ENCODE measurements at regions not wholly inside any gene's neighbourhood (a gene's known extent, or its start where the extent isn't known, plus 50 kb on each side); places are given as distances from the start of the nearest gene placed in this dataset.

DNA sequence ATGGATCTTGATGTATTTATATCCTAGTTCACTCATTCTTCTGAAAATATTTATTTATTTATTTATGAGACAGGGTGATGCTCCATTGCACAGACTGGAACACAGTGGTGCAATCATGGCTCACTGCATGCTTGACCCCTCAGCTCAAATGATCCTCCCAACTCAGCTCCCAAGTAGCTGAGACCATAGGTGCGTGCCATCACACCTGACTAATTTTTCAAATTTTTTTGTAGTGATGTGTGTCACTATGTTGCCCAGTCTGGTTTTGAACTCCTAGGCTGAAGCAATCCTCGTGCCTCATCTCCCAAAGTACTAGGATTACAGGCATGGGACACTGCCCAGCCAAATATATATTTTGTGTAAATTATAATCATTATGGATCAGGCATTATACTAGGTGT lies 595.6 kb upstream of the ATP2B1 start:
- no peak for DNase-seq (ENCODE audit: low read depth)
- TF ChIP-seq, protein P1, sequence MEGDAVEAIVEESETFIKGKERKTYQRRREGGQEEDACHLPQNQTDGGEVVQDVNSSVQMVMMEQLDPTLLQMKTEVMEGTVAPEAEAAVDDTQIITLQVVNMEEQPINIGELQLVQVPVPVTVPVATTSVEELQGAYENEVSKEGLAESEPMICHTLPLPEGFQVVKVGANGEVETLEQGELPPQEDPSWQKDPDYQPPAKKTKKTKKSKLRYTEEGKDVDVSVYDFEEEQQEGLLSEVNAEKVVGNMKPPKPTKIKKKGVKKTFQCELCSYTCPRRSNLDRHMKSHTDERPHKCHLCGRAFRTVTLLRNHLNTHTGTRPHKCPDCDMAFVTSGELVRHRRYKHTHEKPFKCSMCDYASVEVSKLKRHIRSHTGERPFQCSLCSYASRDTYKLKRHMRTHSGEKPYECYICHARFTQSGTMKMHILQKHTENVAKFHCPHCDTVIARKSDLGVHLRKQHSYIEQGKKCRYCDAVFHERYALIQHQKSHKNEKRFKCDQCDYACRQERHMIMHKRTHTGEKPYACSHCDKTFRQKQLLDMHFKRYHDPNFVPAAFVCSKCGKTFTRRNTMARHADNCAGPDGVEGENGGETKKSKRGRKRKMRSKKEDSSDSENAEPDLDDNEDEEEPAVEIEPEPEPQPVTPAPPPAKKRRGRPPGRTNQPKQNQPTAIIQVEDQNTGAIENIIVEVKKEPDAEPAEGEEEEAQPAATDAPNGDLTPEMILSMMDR (IDR thresholded peaks at IDR 0.05; ENCODE audit: insufficient read depth, low read length) = no peak
- no peak overlapping the region for H3K4me3 ChIP-seq (ENCODE audit: low read depth, low read length)

DNA sequence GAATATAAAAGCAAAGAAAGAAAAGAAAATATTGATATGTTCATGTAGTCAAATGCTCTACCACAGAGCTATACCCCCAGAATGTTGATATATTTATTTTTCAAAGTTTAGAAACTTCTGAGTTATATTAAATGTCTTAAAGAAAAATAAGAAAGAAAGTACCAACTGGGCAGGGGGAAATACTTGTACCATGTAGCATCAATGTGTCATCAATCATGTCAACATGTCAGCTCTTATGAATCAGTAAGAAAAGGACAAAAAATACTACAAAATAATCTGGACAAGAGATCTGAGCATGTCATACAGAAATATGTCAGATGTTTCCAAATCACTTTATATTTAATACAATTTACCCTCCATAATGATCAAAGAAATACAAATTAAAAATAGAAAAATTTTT lies 595.1 kb upstream of the ATP2B1 start:
- DNase-seq (ENCODE audit: low read depth) = no peak
- TF ChIP-seq, protein P1 (IDR thresholded peaks at IDR 0.05; ENCODE audit: insufficient read depth, low read length) = no peak
- H3K4me3 ChIP-seq (ENCODE audit: low read depth, low read length) = no peak overlapping the region

DNA sequence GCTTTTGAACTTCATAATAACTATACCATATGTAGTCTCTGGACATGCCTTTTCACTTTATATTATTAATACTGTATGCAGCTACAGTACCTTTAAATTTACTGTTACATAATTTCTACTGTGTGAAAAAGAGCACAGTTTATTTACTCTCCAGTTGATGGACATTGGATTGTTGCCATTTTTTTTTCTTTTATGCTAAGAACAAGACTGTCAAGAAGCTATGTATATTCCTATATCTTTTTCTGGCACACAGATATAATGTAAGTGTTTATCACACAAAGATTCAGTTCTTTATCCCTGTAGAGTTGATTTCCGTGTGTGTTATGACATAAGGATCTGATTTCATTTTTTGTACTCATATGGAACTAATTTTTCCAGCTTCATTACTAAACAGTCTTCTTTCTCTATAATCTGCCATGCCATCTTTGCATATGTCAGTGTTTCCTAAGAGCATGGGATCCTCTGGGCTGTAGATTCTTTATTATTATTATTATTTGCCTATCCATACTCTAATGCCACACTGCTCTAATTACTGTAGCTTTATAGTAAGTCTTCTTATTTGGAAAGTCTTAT lies 593.0 kb upstream of the ATP2B1 start:
- H3K4me3 ChIP-seq (ENCODE audit: low read depth, low read length) = no peak overlapping the region
- no peak for DNase-seq (ENCODE audit: low read depth)
- TF ChIP-seq, protein P1 (IDR thresholded peaks at IDR 0.05; ENCODE audit: insufficient read depth, low read length) = no peak

DNA sequence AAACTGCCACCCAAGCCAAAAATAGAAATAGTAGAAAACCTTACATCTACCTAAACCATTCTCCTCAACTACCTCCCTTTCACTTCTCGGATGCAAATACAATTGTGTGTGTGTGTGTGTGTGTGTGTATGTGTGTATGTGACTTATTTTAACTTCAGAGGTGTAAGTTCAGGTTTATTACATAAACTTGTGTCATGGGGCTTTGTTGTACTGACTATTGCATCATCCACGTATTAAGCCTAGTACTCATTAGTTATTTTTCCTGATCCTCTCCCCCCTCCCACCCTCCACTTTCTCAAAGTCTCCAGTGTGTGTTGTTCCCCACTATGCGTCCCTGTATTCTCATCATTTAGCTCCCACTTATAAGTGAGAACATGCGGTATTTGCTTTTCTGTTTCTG lies 592.5 kb upstream of the ATP2B1 start:
- TF ChIP-seq, protein P1 (IDR thresholded peaks at IDR 0.05; ENCODE audit: insufficient read depth, low read length) = no peak
- no peak for DNase-seq (ENCODE audit: low read depth)
- no peak overlapping the region for H3K4me3 ChIP-seq (ENCODE audit: low read depth, low read length)

DNA sequence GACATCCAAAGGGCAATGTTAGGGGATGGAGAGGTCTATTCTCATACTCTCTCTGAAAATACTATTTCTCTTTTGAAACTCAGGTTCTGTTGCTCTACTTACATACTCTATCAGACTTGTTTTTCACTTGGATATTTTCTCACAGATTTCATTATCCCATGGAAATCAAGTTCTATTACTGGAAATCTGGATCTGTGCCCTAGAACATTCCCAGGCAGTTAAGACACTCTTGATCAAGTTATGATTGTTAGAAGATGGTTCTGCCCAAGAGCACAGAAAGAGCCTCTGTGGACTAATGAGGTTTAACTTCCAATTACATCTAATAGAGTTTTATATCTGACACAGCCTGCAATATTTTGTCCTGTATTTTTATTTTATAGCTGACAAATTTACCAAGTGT lies 591.0 kb upstream of the ATP2B1 start:
- H3K4me3 ChIP-seq (ENCODE audit: low read depth, low read length) = no peak overlapping the region
- TF ChIP-seq, protein P1 (IDR thresholded peaks at IDR 0.05; ENCODE audit: insufficient read depth, low read length) = no peak
- peak; percentile 17 for DNase-seq (ENCODE audit: low read depth)

- DNase-seq (ENCODE audit: low read depth) = no peak
- H3K4me3 ChIP-seq (ENCODE audit: low read depth, low read length) = no peak overlapping the region
- TF ChIP-seq, protein P1 (IDR thresholded peaks at IDR 0.05; ENCODE audit: insufficient read depth, low read length) = no peak
Measured at GRCh38 chr12:90299121-90299520, 590.5 kb upstream of the ATP2B1 start.
